ENCODE measurements at regions not wholly inside any gene's neighbourhood (a gene's known extent, or its start where the extent isn't known, plus 50 kb on each side); places are given as distances from the start of the nearest gene placed in this dataset.
"Not testable (repeated sequence)": the region's sequence is repeated elsewhere in the genome, so short reads cannot be mapped to it uniquely, and the experiment has no call there.

DNA sequence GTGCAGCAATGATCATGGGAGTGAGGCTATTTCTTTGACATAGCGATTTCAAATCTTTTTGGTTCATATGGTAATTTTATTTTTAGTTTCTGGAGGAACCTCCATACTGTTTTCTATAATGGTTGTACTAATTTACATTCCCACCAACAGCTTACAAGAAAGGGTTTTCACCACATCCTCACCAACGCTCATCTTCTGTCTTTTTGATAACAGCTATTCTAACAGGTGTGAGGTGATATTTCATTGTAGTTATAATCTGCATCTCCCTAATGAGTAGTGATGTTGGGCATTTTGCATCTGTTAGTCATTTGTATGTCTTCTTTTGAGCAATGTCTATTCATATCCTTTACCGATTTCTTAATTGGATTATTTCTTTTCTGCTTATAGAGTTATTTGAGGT, 75.0 kb upstream of the FHIP2A start:
- Histone ChIP-seq H3K36me3 (no peaks in the 10 kb centered on the region), H3K9me3 (no peaks in the 10 kb centered on the region), H3K27me3 (peaks cover 0 to 5% of the 10 kb centered on the region in 2 donors), H3K27ac (no peak overlapping the region), H3K4me1 (no peaks in the 10 kb centered on the region), H3K4me3 (no peak overlapping the region)
- ATAC-seq (no peak), DNase-seq (no peak)
- intact Hi-C loops (cut with DNase I): no loop called here
- TF ChIP-seq, protein P1, sequence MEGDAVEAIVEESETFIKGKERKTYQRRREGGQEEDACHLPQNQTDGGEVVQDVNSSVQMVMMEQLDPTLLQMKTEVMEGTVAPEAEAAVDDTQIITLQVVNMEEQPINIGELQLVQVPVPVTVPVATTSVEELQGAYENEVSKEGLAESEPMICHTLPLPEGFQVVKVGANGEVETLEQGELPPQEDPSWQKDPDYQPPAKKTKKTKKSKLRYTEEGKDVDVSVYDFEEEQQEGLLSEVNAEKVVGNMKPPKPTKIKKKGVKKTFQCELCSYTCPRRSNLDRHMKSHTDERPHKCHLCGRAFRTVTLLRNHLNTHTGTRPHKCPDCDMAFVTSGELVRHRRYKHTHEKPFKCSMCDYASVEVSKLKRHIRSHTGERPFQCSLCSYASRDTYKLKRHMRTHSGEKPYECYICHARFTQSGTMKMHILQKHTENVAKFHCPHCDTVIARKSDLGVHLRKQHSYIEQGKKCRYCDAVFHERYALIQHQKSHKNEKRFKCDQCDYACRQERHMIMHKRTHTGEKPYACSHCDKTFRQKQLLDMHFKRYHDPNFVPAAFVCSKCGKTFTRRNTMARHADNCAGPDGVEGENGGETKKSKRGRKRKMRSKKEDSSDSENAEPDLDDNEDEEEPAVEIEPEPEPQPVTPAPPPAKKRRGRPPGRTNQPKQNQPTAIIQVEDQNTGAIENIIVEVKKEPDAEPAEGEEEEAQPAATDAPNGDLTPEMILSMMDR (IDR thresholded peaks at IDR 0.05): no peak

GRCh38 chr10:114748241-114748640, 73.3 kb upstream of the FHIP2A start:
- Histone ChIP-seq H3K27me3 (peaks cover 0 to 5% of the 10 kb centered on the region in 2 donors), H3K27ac (no peak overlapping the region), H3K9me3 (no peaks in the 10 kb centered on the region), H3K4me3 (no peak overlapping the region), H3K36me3 (no peaks in the 10 kb centered on the region), H3K4me1 (no peaks in the 10 kb centered on the region)
- no peak for DNase-seq
- TF ChIP-seq, protein P1 (IDR thresholded peaks at IDR 0.05): no peak
- no peak for ATAC-seq
- intact Hi-C loops (cut with DNase I): no loop called here

- Histone ChIP-seq H3K4me3 (no peak overlapping the region), H3K27me3 (peaks cover 0 to 5% of the 10 kb centered on the region in 2 donors), H3K4me1 (no peaks in the 10 kb centered on the region), H3K36me3 (no peaks in the 10 kb centered on the region), H3K9me3 (no peaks in the 10 kb centered on the region), H3K27ac (peak overlapping the region in 1 of 2 donors; percentile 65)
- peak; percentile 86 for ATAC-seq
- peak in 1 of 4 donors; percentile 30 for DNase-seq
- TF ChIP-seq, protein P1 (IDR thresholded peaks at IDR 0.05): no peak
- intact Hi-C loops (cut with DNase I): no loop called here
Measured at GRCh38 chr10:114749014-114749413, 72.6 kb upstream of the FHIP2A start.

- Histone ChIP-seq H3K36me3 (no peaks in the 10 kb centered on the region), H3K4me3 (no peak overlapping the region), H3K27ac (peak overlapping the region in 1 of 2 donors; percentile 50), H3K27me3 (peaks cover 0 to 5% of the 10 kb centered on the region in 2 donors), H3K9me3 (no peaks in the 10 kb centered on the region), H3K4me1 (no peaks in the 10 kb centered on the region)
- TF ChIP-seq, protein P1 (IDR thresholded peaks at IDR 0.05): no peak
- peak; percentile 91 for ATAC-seq
- intact Hi-C loops (cut with DNase I): no loop called here
- DNase-seq: peak in 2 of 4 donors; percentile 17 to 56
Measured at GRCh38 chr10:114749510-114749909, 72.1 kb upstream of the FHIP2A start.

DNA sequence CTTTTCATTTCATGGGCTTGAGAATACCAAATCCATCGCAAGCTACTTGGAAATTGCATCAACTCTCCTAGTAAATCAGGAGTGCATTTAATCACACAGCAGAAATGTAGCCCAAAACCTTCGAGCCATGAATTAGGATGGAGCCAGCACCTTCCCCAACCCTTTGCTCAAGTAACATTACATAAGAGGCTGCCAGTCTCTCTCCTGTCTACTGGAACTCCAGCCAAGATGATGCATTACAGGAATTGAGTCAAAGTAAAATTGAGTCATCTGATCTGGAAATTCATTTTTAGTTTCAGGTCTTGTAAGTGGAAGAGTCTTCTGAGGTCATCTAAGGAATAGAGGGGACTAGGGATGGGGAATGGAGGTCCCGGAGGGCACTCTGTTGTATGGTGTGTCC, 69.7 kb upstream of the FHIP2A start:
- no peak for DNase-seq
- Histone ChIP-seq H3K27me3 (peaks cover 0 to 5% of the 10 kb centered on the region in 2 donors), H3K4me3 (no peak overlapping the region), H3K27ac (no peak overlapping the region), H3K9me3 (no peaks in the 10 kb centered on the region), H3K36me3 (no peaks in the 10 kb centered on the region), H3K4me1 (no peaks in the 10 kb centered on the region)
- no peak for ATAC-seq
- intact Hi-C loops (cut with DNase I): no loop called here
- TF ChIP-seq, protein P1 (IDR thresholded peaks at IDR 0.05): no peak

DNA sequence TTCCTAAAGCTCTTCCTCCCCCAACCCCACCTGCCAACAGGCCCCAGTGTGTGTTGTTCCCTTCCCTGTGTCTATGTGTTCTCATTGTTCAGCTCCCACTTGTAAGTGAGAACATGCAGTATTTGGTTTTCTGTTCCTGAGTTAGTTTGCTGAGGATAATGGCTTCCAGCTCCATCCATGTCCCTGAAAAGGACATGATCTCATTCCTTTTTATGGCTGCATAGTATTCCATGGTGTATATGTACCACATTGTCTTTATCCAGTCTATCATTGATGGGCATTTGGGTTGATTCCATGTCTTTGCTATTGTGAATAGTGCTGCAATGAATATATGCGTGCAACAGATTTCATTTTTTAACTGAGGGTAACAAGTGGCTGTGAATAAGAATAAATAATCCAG, 69.0 kb upstream of the FHIP2A start:
- H3K9me3 ChIP-seq; ATAC-seq; intact Hi-C loops (cut with DNase I); DNase-seq; H3K27ac ChIP-seq; H3K4me1 ChIP-seq; H3K27me3 ChIP-seq; H3K4me3 ChIP-seq; H3K36me3 ChIP-seq: not testable (repeated sequence)

All from left lung (tissue), 4 donors.